HCT116 (cell line): ENCODE measurements at regions not wholly inside any gene's neighbourhood (a gene's known extent, or its start where the extent isn't known, plus 50 kb on each side); places are given as distances from the start of the nearest gene placed in this dataset.

Experiments
- ATAC-seq: fragments of 200-7000 bp; cut with Tn5 transposase; 2 replicates; pipeline ENCODE4 v1.9.1; 2020; ENCODE audit warnings: mild to moderate bottlenecking, moderate library complexity
- BruUV-seq: library from RNA; stranded (reverse); fragments of 400-500 nt; replicated peaks from 2 replicates; lab custom pipeline; 2021; lab: Mats Ljungman, UMichigan
- CTCF ChIA-PET: fragments of 300-600 bp; sonication (Branson Sonifier 250); formaldehyde crosslinking; loops from one replicate; lab custom pipeline; 2021; ENCODE audit warnings: antibody characterized with exemption; lab: Charles Lee
- POLR2A ChIA-PET: fragments of 300-600, 350-600 bp; sonication (Branson Sonifier 250); formaldehyde crosslinking; loops from one replicate; lab custom pipeline; 2021; ENCODE audit warnings: antibody characterized with exemption; lab: Charles Lee
- RAD21 ChIA-PET, 2 experiments: fragments of 300-600 bp; sonication (Branson Sonifier 250); formaldehyde crosslinking; loops; one replicate each; lab custom pipeline; 2023; ENCODE audit warnings: low total read pairs in 2 of 2; ENCODE audit not compliant: uncharacterized antibody in 2 of 2, unreplicated experiment in 2 of 2, low non-redundant PET in 1 of 2; lab: Charles Lee
- DNase-seq: peaks from one replicate; pipeline ENCODE4 v3.0.0-alpha.2; 2010; ENCODE audit warnings: low read depth, low spot score
- H2AFZ ChIP-seq: fragments of 200-600 bp; shearing (Covaris generic), sonication (generic); 2 replicates; pipeline ENCODE4 v1.6.1; 2017; ENCODE audit warnings: low read depth, mixed run types, mixed read lengths, antibody characterized with exemption, low read length; ENCODE audit not compliant: poor library complexity, severe bottlenecking
- H3K27ac ChIP-seq: 2 replicates; pipeline ENCODE4 v1.5.1; 2012; ENCODE audit warnings: low read depth, low read length
- H3K27me3 ChIP-seq: fragments of 200-600 bp; sonication (generic); 2 replicates; pipeline ENCODE4 v1.6.1; 2016; ENCODE audit warnings: mixed run types, low read length, mixed read lengths; ENCODE audit not compliant: insufficient read depth
- H3K36me3 ChIP-seq, 2 experiments: fragments of 200-500 bp in 1 of 2; fragments of 200-600 bp in 1 of 2; sonication (Bioruptor generic) in 1 of 2; sonication (generic) in 1 of 2; 2 replicates each; pipeline versions ENCODE4 v1.5.1 to v1.6.1; 2014 to 2016; ENCODE audit warnings: low read length in 2 of 2, inconsistent platforms in 1 of 2, mixed read lengths in 1 of 2, mixed run types in 1 of 2; ENCODE audit not compliant: insufficient read depth in 2 of 2, control insufficient read depth in 1 of 2
- H3K4me1 ChIP-seq, 2 experiments: fragments of 200-600 bp in 1 of 2; sonication (generic) in 1 of 2; 2 replicates each; pipeline versions ENCODE4 v1.5.1 to v1.6.1; 2012 to 2017; ENCODE audit warnings: low read length in 2 of 2, inconsistent platforms in 1 of 2, mild to moderate bottlenecking in 1 of 2, mixed read lengths in 1 of 2, mixed run types in 1 of 2, moderate library complexity in 1 of 2; ENCODE audit not compliant: insufficient read depth in 2 of 2, control insufficient read depth in 1 of 2
- H3K4me2 ChIP-seq: fragments of 200-600 bp; sonication (generic); 2 replicates; pipeline ENCODE4 v1.6.1; 2017; ENCODE audit warnings: mixed run types, low read length, mixed read lengths
- H3K4me3 ChIP-seq, 2 experiments: fragments of 200-600 bp in 1 of 2; sonication (generic) in 1 of 2; replicated peaks in 1 of 2; 2 replicates each; pipeline ENCODE4 v1.5.1; 2011 to 2016; ENCODE audit warnings: low read length in 2 of 2, control low read depth in 1 of 2, low read depth in 1 of 2, mild to moderate bottlenecking in 1 of 2, mixed read lengths in 1 of 2, mixed run types in 1 of 2
- H3K79me2 ChIP-seq: fragments of 200-600 bp; sonication (generic); 2 replicates; pipeline ENCODE4 v1.6.1; 2017; ENCODE audit warnings: mild to moderate bottlenecking, mixed run types, low read length, moderate library complexity, mixed read lengths; ENCODE audit not compliant: insufficient read depth
- H3K9ac ChIP-seq: fragments of 200-600 bp; sonication (generic); 2 replicates; pipeline ENCODE4 v1.6.1; 2016; ENCODE audit warnings: low read length, mixed read lengths
- H3K9me2 ChIP-seq: fragments of 200-600 bp; sonication (generic), shearing (Covaris generic); 2 replicates; pipeline ENCODE4 v1.6.1; 2017; ENCODE audit warnings: mixed run types, mild to moderate bottlenecking, moderate library complexity; ENCODE audit not compliant: insufficient read depth
- H3K9me3 ChIP-seq, 2 experiments: fragments of 200-500 bp in 1 of 2; fragments of 200-600 bp in 1 of 2; sonication (Bioruptor generic) in 1 of 2; sonication (generic) in 1 of 2; 2 replicates each; pipeline ENCODE4 v1.6.1; 2014 to 2017; ENCODE audit warnings: low read length in 2 of 2, mixed read lengths in 2 of 2, inconsistent platforms in 1 of 2, low read depth in 1 of 2, mild to moderate bottlenecking in 1 of 2, mixed run types in 1 of 2, moderate library complexity in 1 of 2; ENCODE audit not compliant: control insufficient read depth in 1 of 2, insufficient read depth in 1 of 2
- H4K20me1 ChIP-seq: fragments of 200-600 bp; sonication (generic), shearing (Covaris generic); 2 replicates; pipeline ENCODE4 v1.6.1; 2017; ENCODE audit warnings: mixed run types, mild to moderate bottlenecking, moderate library complexity; ENCODE audit not compliant: insufficient read depth
- CBX3 ChIP-seq: IDR thresholded peaks from 2 replicates; pipeline ENCODE4 v1.6.1; 2012; ENCODE audit warnings: low read depth
- EGR1 ChIP-seq: IDR thresholded peaks from 2 replicates; pipeline ENCODE4 v1.6.1; 2012; ENCODE audit warnings: low read depth
- ELF1 ChIP-seq: IDR thresholded peaks from 2 replicates; pipeline ENCODE4 v1.6.1; 2012; ENCODE audit warnings: low read depth, borderline replicate concordance
- EZH2 ChIP-seq: fragments of 200-600 bp; sonication (generic); IDR thresholded peaks from 2 replicates; pipeline ENCODE4 v1.6.1; 2017; ENCODE audit warnings: antibody characterized with exemption, mixed run types
- EZH2phosphoT487 ChIP-seq: fragments of 200-600 bp; IDR thresholded peaks from 2 replicates; pipeline ENCODE4 v1.6.1; 2018; ENCODE audit warnings: antibody characterized with exemption, borderline replicate concordance
- FOSL1 ChIP-seq: IDR thresholded peaks from 2 replicates; pipeline ENCODE4 v1.6.1; 2012; ENCODE audit warnings: low read depth
- JUND ChIP-seq: IDR thresholded peaks from 2 replicates; pipeline ENCODE4 v1.6.1; 2012
- POLR2A ChIP-seq: IDR thresholded peaks from 2 replicates; pipeline ENCODE4 v1.7.0; 2011; ENCODE audit warnings: borderline replicate concordance; ENCODE audit not compliant: insufficient read depth, insufficient read length; ENCODE audit errors: extremely low read depth
- POLR2AphosphoS5 ChIP-seq: IDR thresholded peaks from 2 replicates; pipeline ENCODE4 v1.6.1; 2011; ENCODE audit warnings: mild to moderate bottlenecking, low read depth, low read length, moderate library complexity
- RAD21 ChIP-seq: IDR thresholded peaks from 2 replicates; pipeline ENCODE4 v1.6.1; 2012; ENCODE audit warnings: low read depth, mild to moderate bottlenecking
- REST ChIP-seq: IDR thresholded peaks from 2 replicates; pipeline ENCODE4 v1.6.1; 2012; ENCODE audit warnings: low read depth
- SRF ChIP-seq: IDR thresholded peaks from 2 replicates; pipeline ENCODE4 v1.6.1; 2012; ENCODE audit warnings: low read depth
- YY1 ChIP-seq: IDR thresholded peaks from 2 replicates; pipeline ENCODE4 v1.6.1; 2011; ENCODE audit warnings: low read length, low read depth, moderate library complexity, mild to moderate bottlenecking; ENCODE audit not compliant: insufficient replicate concordance; ENCODE audit errors: extremely low read depth
- ZBTB33 ChIP-seq: IDR thresholded peaks from 2 replicates; pipeline ENCODE4 v1.6.1; 2011; ENCODE audit warnings: mild to moderate bottlenecking, low read length, moderate library complexity; ENCODE audit not compliant: insufficient replicate concordance; ENCODE audit errors: extremely low read depth
- ZFX ChIP-seq: fragments of 450-650 bp; IDR thresholded peaks from 2 replicates; pipeline ENCODE4 v1.6.1; 2017
- ZNF274 ChIP-seq: fragments of 200-500 bp; sonication (Bioruptor generic); IDR thresholded peaks from 2 replicates; pipeline ENCODE4 v1.6.1; 2014; ENCODE audit warnings: mild to moderate bottlenecking, low read depth, low read length, inconsistent platforms
- intact Hi-C: fragments of 100-400 bp; cut with micrococcal nuclease; formaldehyde crosslinking; loops from 2 replicates; pipeline ENCODE4 v1.10.0; 2022
- TF ChIP-seq, protein P1 (sequence below): IDR thresholded peaks from 2 replicates; pipeline ENCODE4 v1.6.1; 2012
- TF ChIP-seq, protein P2 (sequence below): IDR thresholded peaks from 2 replicates; pipeline ENCODE4 v1.6.1; 2012

DNA sequence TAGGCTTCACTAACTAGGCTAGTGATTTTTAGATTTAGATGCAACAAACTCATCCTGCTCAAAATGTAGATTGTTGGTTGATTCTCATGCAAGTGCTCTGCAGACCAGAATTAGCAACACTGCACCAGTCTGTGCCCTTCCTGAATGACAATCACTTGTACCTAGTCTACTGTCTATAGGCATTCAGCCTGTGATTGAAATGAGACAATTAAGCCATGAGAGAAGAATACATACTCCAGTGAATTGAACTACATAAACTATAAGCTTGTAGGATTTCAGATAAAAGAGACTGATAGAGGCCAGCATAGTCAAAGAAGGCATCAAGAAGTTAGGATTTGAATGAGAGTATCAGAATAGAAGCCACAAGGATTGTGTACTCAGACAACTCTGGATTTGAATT lies 138.3 kb upstream of the NRXN1 start:
- intact Hi-C loops: no loop called here
- Histone ChIP-seq H4K20me1 (no peaks in the 10 kb centered on the region; the same call in 1 of the 2 replicates), H3K4me3 (no peak overlapping the region), H3K36me3 (no peaks in the 10 kb centered on the region), H3K9ac (no peak overlapping the region), H3K27me3 (no peaks in the 10 kb centered on the region), H3K9me3 (no peaks in the 10 kb centered on the region), H3K27ac (no peak overlapping the region), H3K79me2 (no peaks in the 10 kb centered on the region), H3K9me2 (no peaks in the 10 kb centered on the region), H3K4me2 (no peak overlapping the region), H3K4me1 (no peaks in the 10 kb centered on the region), H2AFZ (no peak overlapping the region)
- ChIA-PET CTCF (no interaction called here), POLR2A (no interaction called here), RAD21 (no interaction called here)
- BruUV-seq: no TSS peak
- TF ChIP-seq, protein P1, sequence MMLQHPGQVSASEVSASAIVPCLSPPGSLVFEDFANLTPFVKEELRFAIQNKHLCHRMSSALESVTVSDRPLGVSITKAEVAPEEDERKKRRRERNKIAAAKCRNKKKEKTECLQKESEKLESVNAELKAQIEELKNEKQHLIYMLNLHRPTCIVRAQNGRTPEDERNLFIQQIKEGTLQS: no peak
- no peak for TF ChIP-seq POLR2AphosphoS5
- no peak for TF ChIP-seq EGR1
- no peak for TF ChIP-seq FOSL1
- TF ChIP-seq RAD21: no peak
- TF ChIP-seq ZFX: no peak
- no peak for TF ChIP-seq CBX3
- TF ChIP-seq SRF: no peak
- TF ChIP-seq ELF1: no peak
- no peak for TF ChIP-seq ZBTB33
- TF ChIP-seq EZH2: no peak
- TF ChIP-seq REST: no peak
- no peak for TF ChIP-seq ZNF274
- TF ChIP-seq POLR2A: no peak
- TF ChIP-seq, protein P2, sequence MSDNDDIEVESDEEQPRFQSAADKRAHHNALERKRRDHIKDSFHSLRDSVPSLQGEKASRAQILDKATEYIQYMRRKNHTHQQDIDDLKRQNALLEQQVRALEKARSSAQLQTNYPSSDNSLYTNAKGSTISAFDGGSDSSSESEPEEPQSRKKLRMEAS: no peak
- no peak for TF ChIP-seq JUND
- no peak for TF ChIP-seq EZH2phosphoT487
- no peak for TF ChIP-seq YY1
- no peak for ATAC-seq
- no peak for DNase-seq
